GM23338 (cell line): ENCODE measurements at regions not wholly inside any gene's neighbourhood (a gene's known extent, or its start where the extent isn't known, plus 50 kb on each side); places are given as distances from the start of the nearest gene placed in this dataset.

Experiments used
- ATAC-seq: fragments of 200-7000 bp; cut with Tn5 transposase; 3 replicates; pipeline ENCODE4 v1.9.1; 2020
- DNase-seq: peaks from one replicate; pipeline ENCODE4 v3.0.0-alpha.2; 2015; ENCODE audit warnings: low spot score
- H2AFZ ChIP-seq: fragments of 200-600 bp; sonication (generic); 2 replicates; pipeline ENCODE4 v1.8.0; 2016; ENCODE audit warnings: antibody characterized with exemption, mild to moderate bottlenecking, moderate library complexity
- H3F3A ChIP-seq: fragments of 200-600 bp; sonication (generic); replicated peaks from 2 replicates; pipeline ENCODE4 v1.8.0; 2017; ENCODE audit warnings: antibody characterized with exemption, mixed run types, low read depth
- H3K27ac ChIP-seq: fragments of 200-600 bp; sonication (generic); 2 replicates; pipeline ENCODE4 v1.6.1; 2016; ENCODE audit warnings: low read depth
- H3K27me3 ChIP-seq: fragments of 200-600 bp; sonication (generic); 2 replicates; pipeline ENCODE4 v1.8.0; 2016; ENCODE audit warnings: mild to moderate bottlenecking, mixed run types, moderate library complexity; ENCODE audit not compliant: insufficient read depth
- H3K36me3 ChIP-seq: fragments of 200-600 bp; sonication (generic); 2 replicates; pipeline ENCODE4 v1.8.0; 2016; ENCODE audit warnings: mild to moderate bottlenecking; ENCODE audit not compliant: insufficient read depth
- H3K4me1 ChIP-seq: fragments of 200-600 bp; sonication (generic); 2 replicates; pipeline ENCODE4 v1.8.0; 2016; ENCODE audit warnings: mild to moderate bottlenecking, moderate library complexity; ENCODE audit not compliant: insufficient read depth
- H3K4me2 ChIP-seq: fragments of 200-600 bp; sonication (generic); 2 replicates; pipeline ENCODE4 v1.7.1; 2017; ENCODE audit warnings: mixed run types
- H3K4me3 ChIP-seq: fragments of 200-600 bp; sonication (generic); 2 replicates; pipeline ENCODE4 v1.6.1; 2016; ENCODE audit warnings: mixed run types
- H3K79me2 ChIP-seq: fragments of 200-600 bp; sonication (generic); replicated peaks from 2 replicates; pipeline ENCODE4 v1.8.0; 2017; ENCODE audit warnings: mild to moderate bottlenecking; ENCODE audit not compliant: insufficient read depth
- H3K9me2 ChIP-seq: fragments of 200-600 bp; sonication (generic); 2 replicates; pipeline ENCODE4 v1.8.0; 2017; ENCODE audit not compliant: insufficient read depth
- H4K20me1 ChIP-seq: fragments of 200-600 bp; sonication (generic); replicated peaks from 2 replicates; pipeline ENCODE4 v1.8.0; 2017; ENCODE audit warnings: mild to moderate bottlenecking; ENCODE audit not compliant: insufficient read depth
- H3K27ac Mint-ChIP-seq: 2 replicates; pipeline ENCODE4 v1.8.0; 2020; ENCODE audit warnings: inconsistent platforms, mild to moderate bottlenecking, moderate library complexity, mixed read lengths
- H3K27me3 Mint-ChIP-seq: 3 replicates; pipeline ENCODE4 v1.8.0; 2022; ENCODE audit warnings: low read depth, mild to moderate bottlenecking, moderate library complexity, mixed read lengths, inconsistent platforms; ENCODE audit not compliant: insufficient read depth, poor library complexity
- H3K36me3 Mint-ChIP-seq: 3 replicates; pipeline ENCODE4 v1.8.0; 2021; ENCODE audit warnings: low read depth, mild to moderate bottlenecking, inconsistent platforms, moderate library complexity, mixed read lengths
- H3K4me1 Mint-ChIP-seq: 3 replicates; pipeline ENCODE4 v1.8.0; 2020; ENCODE audit warnings: mild to moderate bottlenecking, inconsistent platforms, mixed read lengths
- H3K4me3 Mint-ChIP-seq: 3 replicates; pipeline ENCODE4 v1.8.0; 2021; ENCODE audit warnings: moderate library complexity, mild to moderate bottlenecking, inconsistent platforms, mixed read lengths
- H3K9me3 Mint-ChIP-seq: 3 replicates; pipeline ENCODE4 v1.8.0; 2020; ENCODE audit warnings: moderate library complexity, mild to moderate bottlenecking, inconsistent platforms, mixed read lengths
- CREB1 ChIP-seq: fragments of 250-450 bp; sonication (Bioruptor Pico); IDR thresholded peaks from 2 replicates; pipeline ENCODE4 v1.5.0; 2020; ENCODE audit warnings: low read depth, mild to moderate bottlenecking, moderate library complexity
- ETS1 ChIP-seq: IDR thresholded peaks from 2 replicates; pipeline ENCODE4 v1.6.1; 2016; ENCODE audit warnings: antibody characterized with exemption
- EZH2 ChIP-seq: fragments of 200-600 bp; sonication (generic); IDR thresholded peaks from one replicate; pipeline ENCODE4 v1.8.0; 2017; ENCODE audit warnings: antibody characterized with exemption, mild to moderate bottlenecking, low read depth; ENCODE audit not compliant: unreplicated experiment
- EZH2phosphoT487 ChIP-seq: fragments of 200-600 bp; sonication (generic); IDR thresholded peaks from one replicate; pipeline ENCODE4 v1.8.1; 2018; ENCODE audit warnings: antibody characterized with exemption; ENCODE audit not compliant: unreplicated experiment
- JUNB ChIP-seq: IDR thresholded peaks from one replicate; pipeline ENCODE4 v1.6.1; 2016; ENCODE audit warnings: antibody characterized with exemption; ENCODE audit not compliant: unreplicated experiment
- POLR2AphosphoS5 ChIP-seq: IDR thresholded peaks from 2 replicates; pipeline ENCODE4 v1.6.1; 2016; ENCODE audit warnings: antibody characterized with exemption, low read depth
- STAT1 ChIP-seq: IDR thresholded peaks from one replicate; pipeline ENCODE4 v1.6.1; 2016; ENCODE audit warnings: antibody characterized with exemption; ENCODE audit not compliant: unreplicated experiment
- ZNF462 ChIP-seq: fragments of 250-450 bp; sonication (Bioruptor Pico); IDR thresholded peaks from 2 replicates; pipeline ENCODE4 v1.5.0; 2020; ENCODE audit warnings: mild to moderate bottlenecking, moderate library complexity

- H3K79me2 ChIP-seq, result no peaks in the 10 kb centered on the region
- H3K9me2 ChIP-seq, result no peaks in the 10 kb centered on the region
- H3F3A ChIP-seq, result no peaks in the 10 kb centered on the region
- no peak for TF ChIP-seq EZH2
- no peak overlapping the region for H3K4me2 ChIP-seq
- no peak overlapping the region for H3K27ac Mint-ChIP-seq
- peaks cover 5% of the 10 kb centered on the region; the same call in 2 of the 3 replicates for H3K4me1 Mint-ChIP-seq
- H3K36me3 Mint-ChIP-seq, result no peaks in the 10 kb centered on the region
- H3K4me1 ChIP-seq, result no peaks in the 10 kb centered on the region
- ATAC-seq (no peak), DNase-seq (no peak)
- no peaks in the 10 kb centered on the region for H3K9me3 Mint-ChIP-seq
- no peaks in the 10 kb centered on the region for H4K20me1 ChIP-seq
- no peaks in the 10 kb centered on the region for H3K27me3 ChIP-seq
- no peak overlapping the region for H3K4me3 ChIP-seq
- H3K27me3 Mint-ChIP-seq, result no peaks in the 10 kb centered on the region
- peak overlapping the region; percentile 25; the same call in 1 of the 2 replicates for H2AFZ ChIP-seq
- no peak overlapping the region for H3K27ac ChIP-seq
- H3K4me3 Mint-ChIP-seq, result no peak overlapping the region
- H3K36me3 ChIP-seq, result no peaks in the 10 kb centered on the region
Measured at GRCh38 chr10:24041834-24042233, 167.1 kb upstream of the KIAA1217 start.

GRCh38 chr10:24042884-24043283, 166.1 kb upstream of the KIAA1217 start:
- Histone ChIP-seq H3K36me3 (no peaks in the 10 kb centered on the region), H3K9me2 (no peaks in the 10 kb centered on the region), H2AFZ (no peak overlapping the region), H3K4me3 (no peak overlapping the region), H3K27me3 (no peaks in the 10 kb centered on the region), H3K4me1 (no peaks in the 10 kb centered on the region), H3K27ac (no peak overlapping the region), H3F3A (no peaks in the 10 kb centered on the region), H3K4me2 (no peak overlapping the region), H3K79me2 (no peaks in the 10 kb centered on the region), H4K20me1 (no peaks in the 10 kb centered on the region)
- Mint-ChIP-seq H3K4me3 (no peak overlapping the region), H3K36me3 (no peaks in the 10 kb centered on the region), H3K4me1 (peaks cover 5% of the 10 kb centered on the region; the same call in 2 of the 3 replicates), H3K9me3 (no peaks in the 10 kb centered on the region), H3K27ac (no peak overlapping the region), H3K27me3 (no peaks in the 10 kb centered on the region)
- TF ChIP-seq STAT1 (no peak), EZH2phosphoT487 (no peak), POLR2AphosphoS5 (no peak), JUNB (no peak), CREB1 (CRISPR knock-in tag) (no peak), ETS1 (no peak), ZNF462 (CRISPR knock-in tag) (no peak), EZH2 (no peak)
- ATAC-seq (no peak), DNase-seq (no peak)
